HPDE6-E6E7 (cell line): ENCODE measurements at regions not wholly inside any gene's neighbourhood (a gene's known extent, or its start where the extent isn't known, plus 50 kb on each side); places are given as distances from the start of the nearest gene placed in this dataset.
A peak's percentile ranks its signal among the peaks of the same experiment; 100 is the strongest.

Experiments
- DNase-seq: peaks from one replicate; pipeline ENCODE4 v3.0.0; 2011; ENCODE audit warnings: missing footprints; ENCODE audit errors: extremely low spot score

DNA sequence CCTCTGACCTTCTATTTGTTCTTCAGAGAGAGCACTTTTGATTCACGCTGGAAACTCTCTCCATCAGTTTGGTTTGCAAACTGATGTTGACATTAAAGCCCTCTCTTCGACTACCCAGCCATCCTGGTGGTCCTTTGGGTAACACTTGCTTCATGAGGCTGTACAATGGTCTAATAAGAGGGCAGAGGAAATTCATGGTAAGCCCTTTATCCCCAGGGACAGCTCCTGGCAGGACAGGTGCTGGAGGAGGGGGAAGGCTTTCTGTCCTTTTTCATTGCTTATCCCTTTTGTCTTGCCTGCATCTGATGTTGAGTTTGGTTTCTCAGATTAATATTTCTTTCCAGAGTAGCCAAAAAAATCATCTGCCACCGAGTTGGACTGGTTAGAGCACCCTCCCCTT lies 52.1 kb upstream of the CD93 start:
- DNase-seq, result no peak

DNA sequence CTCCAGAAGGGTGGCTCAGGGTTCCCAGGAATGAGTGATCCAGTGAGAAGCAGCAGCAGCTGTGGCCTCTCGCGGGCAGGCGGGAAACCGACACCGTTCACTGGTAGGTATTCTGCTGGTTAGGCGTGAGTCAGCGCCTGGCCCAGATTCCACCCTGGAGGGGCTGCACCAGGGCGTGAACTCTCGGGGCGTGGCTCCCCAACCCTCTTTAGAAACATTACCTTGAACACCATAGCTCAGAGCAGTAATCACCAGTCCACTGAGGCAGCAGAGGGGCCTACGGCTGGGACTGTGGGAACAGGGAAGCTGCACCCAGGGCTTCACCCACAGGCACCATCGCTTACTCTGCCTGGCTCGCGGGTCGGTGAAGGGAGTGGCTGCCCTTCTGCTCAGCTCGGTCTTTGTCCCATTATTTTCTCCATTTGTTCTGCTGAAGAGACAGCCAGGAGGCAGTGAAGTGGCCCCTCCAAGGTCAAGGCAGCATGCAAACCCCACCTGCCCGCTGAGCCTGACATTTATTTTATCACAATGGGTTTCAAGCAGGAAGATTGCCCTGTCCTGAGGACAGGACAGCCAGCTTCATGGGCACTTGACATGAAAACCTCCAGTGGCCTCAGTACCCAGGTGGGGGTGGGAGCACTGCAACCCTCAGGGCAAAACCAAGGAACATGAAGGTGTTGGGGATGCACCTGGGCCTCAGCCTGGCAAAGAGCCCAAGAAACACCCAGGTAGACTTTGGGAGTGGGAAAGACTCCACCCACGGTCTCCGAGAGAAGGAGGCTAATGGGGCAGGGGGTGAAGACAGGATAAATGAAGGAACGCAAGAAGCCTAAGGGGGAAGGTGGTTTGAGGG lies 51.0 kb upstream of the CD93 start:
- DNase-seq, result peak; percentile 98

DNA sequence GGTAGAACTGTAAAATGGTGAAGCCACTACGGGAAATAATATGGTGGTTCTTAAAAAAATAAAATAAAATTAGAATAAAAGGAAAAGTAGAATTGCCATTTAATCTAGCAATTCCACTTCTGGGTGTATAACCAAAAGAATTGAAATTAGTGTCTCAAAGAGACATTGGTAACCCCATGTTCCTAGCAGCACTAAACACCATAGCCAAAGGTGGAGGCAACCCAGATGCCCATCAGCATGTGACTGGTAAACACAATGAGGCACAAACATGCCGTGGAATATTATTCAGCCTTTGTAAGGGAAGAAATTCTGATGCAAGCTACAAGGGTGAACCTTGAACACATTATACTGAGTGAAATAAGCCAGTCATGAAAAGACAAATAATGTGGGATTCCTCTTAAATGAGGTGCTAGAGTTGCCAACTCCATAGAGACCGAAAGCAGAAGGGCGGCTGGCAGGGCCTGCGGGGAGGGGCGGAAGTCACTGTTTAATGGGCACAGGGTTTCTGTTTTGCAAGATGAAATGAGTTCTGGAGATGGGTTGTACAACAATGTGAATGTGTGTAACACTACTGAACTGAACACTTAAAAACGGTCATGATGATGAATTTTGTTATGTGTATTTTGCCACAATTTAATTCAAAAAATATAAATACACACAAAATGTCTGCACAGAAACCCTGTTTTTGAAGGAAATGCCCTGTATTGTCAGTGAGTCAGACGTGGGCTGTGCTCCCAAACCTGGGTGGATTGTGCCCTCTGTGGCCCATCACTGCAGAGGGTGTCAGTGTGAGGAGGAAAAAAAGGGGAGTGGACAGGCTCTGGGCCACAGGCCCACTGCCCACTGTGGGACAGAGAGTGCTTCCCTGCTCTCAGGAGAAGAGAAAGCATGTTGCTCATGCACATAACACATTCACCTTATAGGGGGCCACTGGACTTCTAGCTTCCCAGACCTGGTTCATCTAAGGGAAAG lies 49.6 kb upstream of the CD93 start:
- DNase-seq, result no peak
